Activated T-helper 17 cell treated with anti-CD3 and anti-CD28 coated beads, Interleukin-2, amount 50 U/mL, for 72 hours (primary cell): ENCODE measurements at regions not wholly inside any gene's neighbourhood (a gene's known extent, or its start where the extent isn't known, plus 50 kb on each side); places are given as distances from the start of the nearest gene placed in this dataset.
"Not testable (repeated sequence)": the region's sequence is repeated elsewhere in the genome, so short reads cannot be mapped to it uniquely, and the experiment has no call there.

Source experiments
- ATAC-seq: fragments of 150-1000 bp; cut with Tn5 transposase; replicated peaks from 2 replicates; pipeline ENCODE4 v1.10.0; 2021; ENCODE audit warnings: mild to moderate bottlenecking, moderate library complexity
- H3K27ac Mint-ChIP-seq: one replicate; pipeline ENCODE4 v1.8.0; 2022; ENCODE audit warnings: mixed read lengths
- H3K27me3 Mint-ChIP-seq: one replicate; pipeline ENCODE4 v1.8.0; 2022; ENCODE audit warnings: mixed read lengths
- H3K36me3 Mint-ChIP-seq: one replicate; pipeline ENCODE4 v1.8.0; 2022; ENCODE audit warnings: low read depth, mild to moderate bottlenecking, mixed read lengths
- H3K4me1 Mint-ChIP-seq: one replicate; pipeline ENCODE4 v1.8.0; 2022; ENCODE audit warnings: mixed read lengths
- H3K4me3 Mint-ChIP-seq: one replicate; pipeline ENCODE4 v1.8.0; 2022; ENCODE audit warnings: mild to moderate bottlenecking, mixed read lengths
- H3K9me3 Mint-ChIP-seq: one replicate; pipeline ENCODE4 v1.8.0; 2022; ENCODE audit warnings: mixed read lengths

GRCh38 chr15:81814882-81815455, 230.8 kb downstream of the MEX3B start:
- H3K27me3 Mint-ChIP-seq: peaks cover 22% of the 10 kb centered on the region
- H3K4me3 Mint-ChIP-seq: no peak overlapping the region
- no peaks in the 10 kb centered on the region for H3K4me1 Mint-ChIP-seq
- H3K27ac Mint-ChIP-seq: no peak overlapping the region
- no peaks in the 10 kb centered on the region for H3K36me3 Mint-ChIP-seq
- no peaks in the 10 kb centered on the region for H3K9me3 Mint-ChIP-seq
- ATAC-seq: no peak

GRCh38 chr15:81813215-81813614, 232.6 kb downstream of the MEX3B start:
- ATAC-seq: no peak
- Mint-ChIP-seq H3K27ac (no peak overlapping the region), H3K36me3 (no peaks in the 10 kb centered on the region), H3K9me3 (no peaks in the 10 kb centered on the region), H3K27me3 (peaks cover 12% of the 10 kb centered on the region), H3K4me1 (no peaks in the 10 kb centered on the region), H3K4me3 (no peak overlapping the region)

GRCh38 chr15:81812456-81812855, 233.4 kb downstream of the MEX3B start:
- H3K4me3 Mint-ChIP-seq: no peak overlapping the region
- no peaks in the 10 kb centered on the region for H3K4me1 Mint-ChIP-seq
- H3K9me3 Mint-ChIP-seq: no peaks in the 10 kb centered on the region
- no peak for ATAC-seq
- H3K27ac Mint-ChIP-seq: no peak overlapping the region
- peaks cover 10% of the 10 kb centered on the region for H3K27me3 Mint-ChIP-seq
- no peaks in the 10 kb centered on the region for H3K36me3 Mint-ChIP-seq

GRCh38 chr15:81811736-81812135, 234.1 kb downstream of the MEX3B start:
- Mint-ChIP-seq H3K4me3 (no peak overlapping the region), H3K4me1 (no peaks in the 10 kb centered on the region), H3K27ac (no peak overlapping the region), H3K36me3 (no peaks in the 10 kb centered on the region), H3K9me3 (no peaks in the 10 kb centered on the region), H3K27me3 (peaks cover 6% of the 10 kb centered on the region)
- no peak for ATAC-seq

GRCh38 chr15:81809543-81809942, 236.3 kb downstream of the MEX3B start:
- peaks cover 3% of the 10 kb centered on the region for H3K9me3 Mint-ChIP-seq
- H3K4me1 Mint-ChIP-seq: no peaks in the 10 kb centered on the region
- no peak for ATAC-seq
- H3K4me3 Mint-ChIP-seq: no peak overlapping the region
- H3K27me3 Mint-ChIP-seq: peaks cover 6% of the 10 kb centered on the region
- H3K36me3 Mint-ChIP-seq: no peaks in the 10 kb centered on the region
- H3K27ac Mint-ChIP-seq: no peak overlapping the region

- Mint-ChIP-seq H3K4me3 (no peak overlapping the region), H3K36me3 (no peaks in the 10 kb centered on the region), H3K27me3 (peaks cover 5% of the 10 kb centered on the region), H3K9me3 (peaks cover 3% of the 10 kb centered on the region), H3K27ac (no peak overlapping the region), H3K4me1 (no peaks in the 10 kb centered on the region)
- ATAC-seq: no peak
Measured at GRCh38 chr15:81807806-81808205, 238.0 kb downstream of the MEX3B start.

GRCh38 chr15:81807186-81807585, 238.6 kb downstream of the MEX3B start:
- H3K4me3 Mint-ChIP-seq: no peak overlapping the region
- H3K27me3 Mint-ChIP-seq: peaks cover 5% of the 10 kb centered on the region
- H3K36me3 Mint-ChIP-seq: no peaks in the 10 kb centered on the region
- ATAC-seq: no peak
- peaks cover 3% of the 10 kb centered on the region for H3K9me3 Mint-ChIP-seq
- no peaks in the 10 kb centered on the region for H3K4me1 Mint-ChIP-seq
- no peak overlapping the region for H3K27ac Mint-ChIP-seq

- Mint-ChIP-seq H3K27me3 (peaks cover 4% of the 10 kb centered on the region), H3K9me3 (no peaks in the 10 kb centered on the region), H3K4me1 (no peaks in the 10 kb centered on the region), H3K27ac (no peak overlapping the region), H3K36me3 (no peaks in the 10 kb centered on the region), H3K4me3 (no peak overlapping the region)
- ATAC-seq: no peak
Measured at GRCh38 chr15:81795899-81796298, 249.9 kb downstream of the MEX3B start.

GRCh38 chr15:81792646-81793045, 253.2 kb downstream of the MEX3B start:
- ATAC-seq: no peak
- Mint-ChIP-seq H3K36me3 (no peaks in the 10 kb centered on the region), H3K4me3 (no peak overlapping the region), H3K4me1 (no peaks in the 10 kb centered on the region), H3K27me3 (peaks cover 7% of the 10 kb centered on the region), H3K9me3 (no peaks in the 10 kb centered on the region), H3K27ac (no peak overlapping the region)

GRCh38 chr15:81791322-81791721, 254.5 kb downstream of the MEX3B start:
- not testable (repeated sequence) for H3K4me3 Mint-ChIP-seq, H3K27me3 Mint-ChIP-seq, H3K9me3 Mint-ChIP-seq, H3K4me1 Mint-ChIP-seq, H3K27ac Mint-ChIP-seq, ATAC-seq, H3K36me3 Mint-ChIP-seq

- no peak for ATAC-seq
- Mint-ChIP-seq H3K27me3 (peaks cover 18% of the 10 kb centered on the region), H3K4me3 (no peak overlapping the region), H3K4me1 (no peaks in the 10 kb centered on the region), H3K27ac (no peak overlapping the region), H3K9me3 (no peaks in the 10 kb centered on the region), H3K36me3 (no peaks in the 10 kb centered on the region)
Measured at GRCh38 chr15:81789403-81789802, 256.4 kb downstream of the MEX3B start.

- Mint-ChIP-seq H3K27ac (no peak overlapping the region), H3K4me3 (no peak overlapping the region), H3K27me3 (peaks cover 27% of the 10 kb centered on the region), H3K36me3 (no peaks in the 10 kb centered on the region), H3K9me3 (no peaks in the 10 kb centered on the region), H3K4me1 (no peaks in the 10 kb centered on the region)
- ATAC-seq: no peak
Measured at GRCh38 chr15:81786776-81787175, 259.0 kb downstream of the MEX3B start.

- no peaks in the 10 kb centered on the region for H3K4me1 Mint-ChIP-seq
- no peaks in the 10 kb centered on the region for H3K9me3 Mint-ChIP-seq
- H3K27ac Mint-ChIP-seq: no peak overlapping the region
- H3K27me3 Mint-ChIP-seq: peaks cover 31% of the 10 kb centered on the region
- H3K36me3 Mint-ChIP-seq: no peaks in the 10 kb centered on the region
- H3K4me3 Mint-ChIP-seq: no peak overlapping the region
- ATAC-seq: no peak
Measured at GRCh38 chr15:81785679-81786078, 260.1 kb downstream of the MEX3B start.

GRCh38 chr15:81785181-81785580, 260.6 kb downstream of the MEX3B start:
- ATAC-seq: no peak
- no peaks in the 10 kb centered on the region for H3K4me1 Mint-ChIP-seq
- H3K27me3 Mint-ChIP-seq: peaks cover 36% of the 10 kb centered on the region
- H3K36me3 Mint-ChIP-seq: no peaks in the 10 kb centered on the region
- H3K4me3 Mint-ChIP-seq: no peak overlapping the region
- no peak overlapping the region for H3K27ac Mint-ChIP-seq
- no peaks in the 10 kb centered on the region for H3K9me3 Mint-ChIP-seq

GRCh38 chr15:81784751-81785150, 261.1 kb downstream of the MEX3B start:
- Mint-ChIP-seq H3K4me3 (no peak overlapping the region), H3K9me3 (no peaks in the 10 kb centered on the region), H3K4me1 (no peaks in the 10 kb centered on the region), H3K27ac (no peak overlapping the region), H3K36me3 (no peaks in the 10 kb centered on the region), H3K27me3 (peaks cover 39% of the 10 kb centered on the region)
- no peak for ATAC-seq

- H3K9me3 Mint-ChIP-seq: no peaks in the 10 kb centered on the region
- no peak overlapping the region for H3K4me3 Mint-ChIP-seq
- no peaks in the 10 kb centered on the region for H3K36me3 Mint-ChIP-seq
- H3K4me1 Mint-ChIP-seq: no peaks in the 10 kb centered on the region
- H3K27ac Mint-ChIP-seq: no peak overlapping the region
- ATAC-seq: no peak
- H3K27me3 Mint-ChIP-seq: peaks cover 42% of the 10 kb centered on the region
Measured at GRCh38 chr15:81783586-81783985, 262.2 kb downstream of the MEX3B start.
